Chondrocyte (in vitro differentiated cells): ENCODE measurements at regions not wholly inside any gene's neighbourhood (a gene's known extent, or its start where the extent isn't known, plus 50 kb on each side); places are given as distances from the start of the nearest gene placed in this dataset.
A peak's percentile ranks its signal among the peaks of the same experiment; 100 is the strongest.

Source experiments
- DNase-seq: peaks from one replicate; pipeline ENCODE4 v3.0.0; 2021; ENCODE audit warnings: mixed read lengths, low spot score
- H3K27ac Mint-ChIP-seq: one replicate; pipeline ENCODE4 v1.8.0; 2021; ENCODE audit warnings: mild to moderate bottlenecking, moderate library complexity, mixed read lengths; ENCODE audit not compliant: unreplicated experiment
- H3K27me3 Mint-ChIP-seq: 2 replicates; pipeline ENCODE4 v1.8.0; 2021; ENCODE audit warnings: low read depth, mixed read lengths
- H3K36me3 Mint-ChIP-seq: 2 replicates; pipeline ENCODE4 v1.8.0; 2021; ENCODE audit warnings: low read depth, mixed read lengths
- H3K4me1 Mint-ChIP-seq: 2 replicates; pipeline ENCODE4 v1.8.0; 2021; ENCODE audit warnings: low read depth, mild to moderate bottlenecking, mixed read lengths
- H3K4me3 Mint-ChIP-seq: one replicate; pipeline ENCODE4 v1.8.0; 2021; ENCODE audit warnings: mild to moderate bottlenecking, moderate library complexity, mixed read lengths; ENCODE audit not compliant: unreplicated experiment
- H3K9me3 Mint-ChIP-seq: 2 replicates; pipeline ENCODE4 v1.8.0; 2021; ENCODE audit warnings: low read depth, mixed read lengths
- CTCF ChIP-seq: fragments of 200-600 bp; sonication (generic); IDR thresholded peaks from 2 replicates; pipeline ENCODE4 v1.5.0; 2021; ENCODE audit warnings: antibody characterized with exemption, mild to moderate bottlenecking, moderate library complexity

- Mint-ChIP-seq H3K27ac (peak overlapping the region; percentile 59), H3K4me1 (peaks cover 34% of the 10 kb centered on the region), H3K27me3 (peaks cover 2% of the 10 kb centered on the region), H3K4me3 (no peak overlapping the region), H3K36me3 (no peaks in the 10 kb centered on the region), H3K9me3 (no peaks in the 10 kb centered on the region)
- no peak for TF ChIP-seq CTCF
- no peak for DNase-seq
These were observed 82.0 kb upstream of the NEDD4L start for GRCh38 chr18:57961876-57962505.

- H3K27ac Mint-ChIP-seq = peak overlapping the region; percentile 91
- H3K9me3 Mint-ChIP-seq = no peaks in the 10 kb centered on the region
- no peak overlapping the region for H3K4me3 Mint-ChIP-seq
- peaks cover 2% of the 10 kb centered on the region for H3K27me3 Mint-ChIP-seq
- no peaks in the 10 kb centered on the region for H3K36me3 Mint-ChIP-seq
- peaks cover 34% of the 10 kb centered on the region for H3K4me1 Mint-ChIP-seq
- TF ChIP-seq CTCF = no peak
- no peak for DNase-seq
These were observed 82.6 kb upstream of the NEDD4L start for GRCh38 chr18:57961411-57961810.

- TF ChIP-seq CTCF = peak; percentile 76
- Mint-ChIP-seq H3K36me3 (no peaks in the 10 kb centered on the region), H3K27ac (no peak overlapping the region), H3K27me3 (peaks cover 2% of the 10 kb centered on the region), H3K9me3 (no peaks in the 10 kb centered on the region), H3K4me1 (peaks cover 34% of the 10 kb centered on the region), H3K4me3 (no peak overlapping the region)
- no peak for DNase-seq
These were observed 84.7 kb upstream of the NEDD4L start for GRCh38 chr18:57959278-57959677.

GRCh38 chr18:57957210-57957609 lies 86.8 kb upstream of the NEDD4L start:
- Mint-ChIP-seq H3K9me3 (no peaks in the 10 kb centered on the region), H3K36me3 (no peaks in the 10 kb centered on the region), H3K4me1 (peaks cover 30% of the 10 kb centered on the region), H3K27ac (no peak overlapping the region), H3K4me3 (no peak overlapping the region), H3K27me3 (peaks cover 2% of the 10 kb centered on the region)
- no peak for TF ChIP-seq CTCF
- no peak for DNase-seq

- Mint-ChIP-seq H3K9me3 (no peaks in the 10 kb centered on the region), H3K4me1 (peaks cover 25% of the 10 kb centered on the region), H3K36me3 (no peaks in the 10 kb centered on the region), H3K4me3 (no peak overlapping the region), H3K27me3 (peaks cover 2% of the 10 kb centered on the region), H3K27ac (no peak overlapping the region)
- DNase-seq = no peak
- no peak for TF ChIP-seq CTCF
These were observed 87.5 kb upstream of the NEDD4L start for GRCh38 chr18:57956491-57956890.
